ENCODE measurements at regions not wholly inside any gene's neighbourhood (a gene's known extent, or its start where the extent isn't known, plus 50 kb on each side); places are given as distances from the start of the nearest gene placed in this dataset.

GRCh38 chr16:8373676-8374431, 216.5 kb downstream of the TMEM114 start:
- DNase-seq: no peak

- DNase-seq: no peak
These were observed 218.2 kb downstream of the TMEM114 start for GRCh38 chr16:8372141-8372540.

DNA sequence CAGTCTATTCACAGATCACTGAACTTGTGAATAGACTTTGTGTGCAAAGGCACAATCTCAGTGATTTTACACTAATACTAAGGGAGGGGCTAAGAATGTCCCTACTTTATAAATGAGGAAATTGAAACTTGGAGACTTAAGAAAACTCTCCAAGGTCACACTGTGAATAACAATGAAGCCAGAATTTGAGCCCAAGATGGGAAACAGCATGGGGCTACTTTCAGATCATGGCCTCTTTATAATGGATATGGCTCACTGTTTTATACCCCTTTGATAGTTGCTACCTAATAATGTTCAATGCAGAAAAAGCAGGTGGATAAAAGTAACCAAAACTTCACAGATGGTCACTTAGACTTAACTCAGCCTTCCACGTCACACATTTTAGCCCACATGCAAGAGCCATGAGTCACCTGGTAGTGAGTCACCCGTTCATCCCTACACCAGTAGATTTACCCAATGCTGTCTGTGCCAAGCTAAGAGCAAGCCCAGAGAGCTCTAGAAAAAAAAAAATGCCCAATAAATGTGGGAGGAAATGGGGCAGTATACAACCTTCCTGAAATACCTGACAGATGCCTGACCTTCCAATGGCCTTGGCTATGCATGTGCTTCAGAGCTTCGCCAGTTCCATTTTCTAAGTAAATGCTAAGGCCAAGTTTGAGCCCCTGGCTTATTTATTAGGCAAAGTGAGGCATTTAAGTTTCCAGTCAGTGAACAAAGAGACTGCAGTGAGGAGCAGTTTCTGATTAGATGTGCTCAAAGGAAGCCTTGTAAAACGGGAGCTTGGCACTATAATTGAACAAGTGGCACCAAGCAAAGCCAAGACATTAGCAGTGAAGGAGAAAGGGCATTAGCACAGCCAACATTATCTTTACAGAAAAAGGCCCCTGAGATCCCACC, 219.7 kb downstream of the TMEM114 start:
- DNase-seq: no peak

DNA sequence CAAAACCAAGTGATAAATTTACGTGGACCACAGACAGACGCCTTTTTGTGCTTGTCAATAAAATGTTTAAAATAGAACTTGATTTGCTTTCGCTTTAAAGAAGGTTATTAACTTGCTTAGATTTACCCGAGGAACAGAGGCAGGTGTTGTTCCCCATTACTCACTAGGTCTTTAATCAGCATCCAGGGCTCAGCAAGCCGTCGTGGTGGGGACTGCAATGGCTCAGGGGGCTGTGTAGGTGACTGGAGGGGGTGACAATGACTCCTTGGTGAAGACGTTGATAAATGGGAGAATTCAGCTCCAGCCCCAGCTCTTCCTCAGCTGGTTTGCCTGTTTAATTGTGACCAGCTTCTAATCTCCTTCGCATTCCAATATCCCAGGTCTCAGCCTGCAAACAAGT, 231.4 kb downstream of the TMEM114 start:
- no peak for DNase-seq

DNA sequence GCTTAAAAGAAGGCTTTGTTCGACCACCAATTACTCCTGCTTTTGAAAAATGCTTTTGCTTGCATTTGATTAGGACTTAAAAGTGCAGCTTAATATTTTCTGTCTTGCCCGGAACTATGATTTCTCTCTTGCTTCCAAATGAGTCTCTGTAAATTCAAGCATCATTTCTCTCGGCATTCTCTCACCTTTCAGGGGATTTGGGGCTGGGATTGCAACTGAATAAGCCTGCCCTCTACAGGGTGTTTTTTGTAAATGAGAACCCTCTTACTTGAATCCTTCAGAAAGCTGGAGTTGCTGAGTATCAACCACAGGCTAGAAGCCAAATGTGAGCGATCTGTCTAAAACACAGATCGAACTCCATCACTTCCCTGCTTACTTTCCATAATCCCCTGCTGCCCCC, 234.6 kb downstream of the TMEM114 start:
- DNase-seq: no peak

DNA sequence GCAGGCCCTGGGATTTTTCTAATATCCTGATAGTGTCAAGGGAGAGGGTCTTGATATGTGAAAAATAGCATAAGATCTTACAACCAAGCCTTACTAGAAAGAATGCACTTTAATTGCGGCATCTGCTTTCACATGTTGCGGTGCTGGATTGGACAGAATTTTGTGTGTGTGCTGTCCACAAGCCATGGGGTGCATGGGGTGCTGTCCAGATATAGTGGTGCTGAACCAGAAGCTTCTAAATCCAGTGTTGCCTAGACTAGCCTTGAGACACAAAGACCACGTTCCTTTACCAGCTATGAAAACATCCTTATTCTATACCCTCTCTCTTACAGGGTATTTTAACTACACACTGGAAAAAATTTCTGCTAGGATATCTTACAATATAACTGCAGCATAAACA, 244.0 kb downstream of the TMEM114 start:
- DNase-seq: no peak

GRCh38 chr16:8342276-8342675, 248.0 kb downstream of the TMEM114 start:
- no peak for DNase-seq

GRCh38 chr16:8330761-8331160, 259.6 kb downstream of the TMEM114 start:
- DNase-seq: no peak

- no peak for DNase-seq
These were observed 264.1 kb downstream of the TMEM114 start for GRCh38 chr16:8326232-8326631.

DNA sequence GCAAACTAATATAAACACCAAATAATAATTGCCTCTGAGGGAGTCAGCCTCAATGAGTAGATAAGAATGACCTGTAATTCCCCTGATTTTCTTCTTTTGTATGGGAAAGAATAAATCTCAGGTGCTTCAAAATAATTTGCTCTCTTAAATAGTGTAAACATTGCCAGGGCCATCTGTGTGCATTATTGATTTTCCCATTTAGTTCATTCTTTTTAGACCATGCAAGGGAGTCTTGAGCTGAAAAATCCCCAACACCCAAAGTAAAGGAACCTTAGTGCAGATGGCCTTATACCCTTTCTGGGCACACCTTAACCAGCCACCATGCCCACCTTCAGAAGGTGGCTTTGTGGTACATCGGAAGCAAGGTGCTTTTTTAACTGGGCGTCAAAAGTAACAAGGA, 267.2 kb downstream of the TMEM114 start:
- DNase-seq: no peak

GRCh38 chr16:8320131-8320530, 270.2 kb downstream of the TMEM114 start:
- DNase-seq: no peak

GRCh38 chr16:8310816-8311215, 279.5 kb downstream of the TMEM114 start:
- no peak for DNase-seq

- no peak for DNase-seq
These were observed 280.0 kb downstream of the TMEM114 start for GRCh38 chr16:8310323-8310722.

GRCh38 chr16:8305201-8305600, 285.1 kb downstream of the TMEM114 start:
- no peak for DNase-seq

GRCh38 chr16:8299635-8300034, 290.7 kb downstream of the TMEM114 start:
- DNase-seq: no peak

DNA sequence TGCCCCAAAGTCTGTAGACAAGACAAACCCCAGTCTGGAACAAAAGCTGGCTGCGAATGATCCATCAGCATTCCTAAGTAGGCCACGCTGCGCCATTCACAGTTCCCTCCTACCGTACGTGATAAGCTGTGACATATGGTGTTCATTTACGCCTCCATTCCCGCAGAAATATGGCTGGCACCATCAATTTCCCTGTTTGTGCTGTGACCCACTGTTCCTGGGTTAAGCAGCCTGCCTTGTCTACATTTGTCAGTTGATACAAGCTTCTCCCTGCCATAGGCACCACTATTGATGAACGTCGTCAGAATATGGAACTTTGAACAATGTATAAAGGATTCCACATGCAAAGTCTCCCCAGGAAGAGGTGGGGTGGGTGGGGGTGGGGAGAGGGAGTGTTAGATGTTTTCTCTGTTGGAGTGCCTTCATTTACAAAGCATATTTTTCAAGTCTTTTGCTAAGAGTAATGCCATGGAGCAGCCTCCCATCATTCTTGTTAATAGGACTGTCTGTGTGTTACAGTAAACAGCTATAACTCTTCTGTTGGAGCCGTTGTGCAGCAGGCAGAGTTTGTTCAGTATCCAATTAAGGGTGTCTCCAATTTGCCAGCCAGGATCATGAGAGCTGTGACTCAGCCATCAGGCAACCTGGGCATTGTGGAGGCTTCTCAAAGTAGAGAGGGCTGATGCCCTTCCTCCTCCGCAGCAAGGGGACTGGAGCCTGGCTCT, 294.6 kb downstream of the TMEM114 start:
- DNase-seq: no peak

- DNase-seq: no peak
These were observed 296.9 kb downstream of the TMEM114 start for GRCh38 chr16:8293413-8293812.

DNA sequence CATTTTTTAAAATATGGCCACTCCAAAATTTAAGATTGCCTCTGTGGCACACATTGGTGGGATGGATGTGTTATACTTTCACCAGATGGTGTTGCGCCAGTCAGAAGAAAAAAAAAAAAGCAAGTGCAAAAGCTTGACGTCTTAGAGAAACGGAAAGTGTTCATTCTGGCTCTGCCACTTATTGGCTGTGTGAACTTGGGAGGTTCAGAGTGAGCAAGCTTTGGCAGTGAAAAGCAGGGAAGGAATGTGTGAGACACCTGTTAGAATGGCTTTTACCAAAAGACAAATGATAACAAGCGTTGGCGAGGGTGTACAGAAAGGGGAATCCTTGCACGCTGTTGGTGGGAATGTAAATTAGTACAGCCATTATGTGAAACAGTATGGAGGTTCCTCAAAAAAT, 298.0 kb downstream of the TMEM114 start:
- DNase-seq: no peak

DNA sequence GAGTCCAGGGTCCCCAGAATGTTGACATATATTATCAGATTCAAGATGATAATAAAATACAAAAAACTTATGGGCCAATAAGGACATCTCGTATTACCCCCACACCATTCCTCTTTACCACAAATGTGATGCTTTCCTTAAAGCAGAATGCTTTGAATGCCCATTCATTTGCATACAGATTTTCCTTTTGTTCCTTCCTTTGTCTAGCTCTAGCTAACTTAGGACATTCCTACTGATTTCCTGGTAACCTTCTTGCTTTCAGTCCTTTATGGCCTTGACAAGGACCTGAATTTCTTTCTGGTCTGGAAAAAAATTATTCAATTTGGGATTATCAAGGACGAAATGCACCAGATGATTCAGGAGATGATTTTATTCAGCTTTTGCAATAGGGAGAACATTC, 304.0 kb downstream of the TMEM114 start:
- DNase-seq: no peak

DNA sequence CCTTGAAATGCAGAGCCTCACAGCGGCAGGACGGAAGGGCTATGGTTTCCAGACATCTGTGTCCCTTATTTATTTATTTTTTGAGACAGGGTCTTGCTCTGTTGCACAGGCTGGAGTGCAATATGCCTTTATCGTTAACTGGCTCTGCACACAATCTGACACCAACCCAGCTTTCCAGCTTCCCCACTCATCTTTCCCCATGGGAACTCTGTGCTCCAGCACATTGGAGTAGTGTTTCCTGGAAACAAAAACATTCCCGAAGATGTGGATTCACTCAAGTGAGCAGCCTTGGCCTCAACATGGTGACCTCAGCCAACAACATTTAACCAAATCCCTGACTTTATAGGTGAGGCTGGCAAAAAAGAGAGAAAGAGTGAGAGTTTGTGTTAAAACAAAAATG, 307.1 kb downstream of the TMEM114 start:
- no peak for DNase-seq

- DNase-seq: no peak
These were observed 312.2 kb downstream of the TMEM114 start for GRCh38 chr16:8278031-8278580.

DNA sequence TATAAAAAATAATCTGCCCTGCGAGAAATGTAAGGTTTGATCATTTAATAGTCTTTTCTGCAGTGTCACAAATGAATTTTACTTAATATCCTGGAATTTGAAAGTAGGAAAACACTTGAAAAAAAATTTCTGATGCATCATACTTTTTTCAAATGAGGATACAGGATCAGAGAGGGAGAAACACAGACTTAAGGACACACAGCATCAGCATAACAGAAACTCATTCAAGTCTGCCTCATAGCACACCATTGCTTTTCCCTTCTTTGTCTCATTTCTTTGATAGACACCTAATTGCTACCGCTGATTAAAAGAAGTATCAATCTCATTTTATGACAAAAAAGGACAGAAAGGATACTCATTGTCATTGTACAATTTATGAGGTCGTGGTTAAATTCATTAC, 319.0 kb downstream of the TMEM114 start:
- DNase-seq: no peak

- no peak for DNase-seq
These were observed 328.0 kb downstream of the TMEM114 start for GRCh38 chr16:8262299-8262698.
